ENCODE measurements at regions not wholly inside any gene's neighbourhood (a gene's known extent, or its start where the extent isn't known, plus 50 kb on each side); places are given as distances from the start of the nearest gene placed in this dataset.

GRCh38 chr13:84487752-84488151 is 605.5 kb upstream of the SLITRK1 start:
- no peak overlapping the region for H3K4me3 Mint-ChIP-seq
- ATAC-seq (replicated peaks in 1 of 2), result no peak
- H3K9me3 Mint-ChIP-seq, result no peaks in the 10 kb centered on the region
- no peaks in the 10 kb centered on the region for H3K36me3 Mint-ChIP-seq (ENCODE audit: insufficient read depth in 2 of 2)
- H3K27me3 Mint-ChIP-seq (ENCODE audit: low read depth), result no peaks in the 10 kb centered on the region
- DNase-seq, result no peak
- no peaks in the 10 kb centered on the region for H3K4me1 Mint-ChIP-seq (ENCODE audit: low read depth)
- H3K27ac Mint-ChIP-seq, result no peak overlapping the region

DNA sequence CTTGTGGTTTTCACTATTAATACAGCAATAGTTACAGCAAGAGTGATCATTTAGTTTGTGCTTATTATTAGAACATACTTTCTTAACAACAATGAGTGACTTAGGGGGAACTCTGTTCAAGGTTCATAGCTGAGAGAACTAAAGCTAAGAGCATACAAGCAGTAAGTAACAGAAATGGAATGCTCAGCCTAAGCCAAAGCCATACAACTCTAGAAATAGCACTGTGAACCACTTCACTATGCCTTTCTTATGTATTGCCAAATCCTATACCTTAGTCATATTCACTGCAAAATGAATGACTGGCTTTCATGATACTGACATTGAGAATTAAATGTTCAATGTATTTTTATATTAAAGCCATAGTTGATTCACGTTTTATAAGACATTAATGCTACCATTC is 599.7 kb upstream of the SLITRK1 start:
- peak in 1 of 2 donors; percentile 39 for ATAC-seq (replicated peaks in 1 of 2)
- DNase-seq, result no peak
- Mint-ChIP-seq H3K27me3 (ENCODE audit: low read depth) (no peaks in the 10 kb centered on the region), H3K4me3 (no peak overlapping the region), H3K4me1 (ENCODE audit: low read depth) (no peaks in the 10 kb centered on the region), H3K27ac (no peak overlapping the region), H3K9me3 (peaks cover 0 to 3% of the 10 kb centered on the region in 2 donors), H3K36me3 (ENCODE audit: insufficient read depth in 2 of 2) (no peaks in the 10 kb centered on the region)

DNA sequence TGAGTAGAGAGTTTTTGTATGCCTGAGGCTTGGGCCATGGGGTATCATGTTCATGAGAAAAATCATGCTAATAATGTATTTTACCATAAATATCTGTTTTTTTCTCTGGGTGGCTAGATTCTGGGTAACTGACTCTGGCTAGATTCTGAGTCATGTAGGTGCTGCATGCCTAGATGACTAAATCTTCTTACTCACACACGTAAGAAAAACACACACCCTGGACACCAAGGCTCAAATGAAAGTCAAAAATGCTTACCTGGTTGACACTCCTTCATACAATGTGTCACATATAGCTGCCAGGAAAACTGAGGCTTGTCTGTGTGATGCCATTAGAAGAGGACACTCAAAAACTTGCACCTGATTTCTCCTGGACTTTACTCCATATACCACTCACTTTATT is 597.4 kb upstream of the SLITRK1 start:
- H3K4me1 Mint-ChIP-seq (ENCODE audit: low read depth), result no peaks in the 10 kb centered on the region
- no peak overlapping the region for H3K4me3 Mint-ChIP-seq
- no peaks in the 10 kb centered on the region for H3K27me3 Mint-ChIP-seq (ENCODE audit: low read depth)
- DNase-seq (no peak), ATAC-seq (replicated peaks in 1 of 2) (no peak)
- H3K27ac Mint-ChIP-seq, result no peak overlapping the region
- peaks cover 3 to 5% of the 10 kb centered on the region in 2 donors for H3K9me3 Mint-ChIP-seq
- no peaks in the 10 kb centered on the region for H3K36me3 Mint-ChIP-seq (ENCODE audit: insufficient read depth in 2 of 2)

- H3K4me3 Mint-ChIP-seq, result no peak overlapping the region
- ATAC-seq (replicated peaks in 1 of 2), result no peak
- H3K4me1 Mint-ChIP-seq (ENCODE audit: low read depth), result no peaks in the 10 kb centered on the region
- no peaks in the 10 kb centered on the region for H3K36me3 Mint-ChIP-seq (ENCODE audit: insufficient read depth in 2 of 2)
- no peak for DNase-seq
- H3K27ac Mint-ChIP-seq, result no peak overlapping the region
- H3K9me3 Mint-ChIP-seq, result peaks cover 5 to 7% of the 10 kb centered on the region in 2 donors
- no peaks in the 10 kb centered on the region for H3K27me3 Mint-ChIP-seq (ENCODE audit: low read depth)
These were observed 588.3 kb upstream of the SLITRK1 start for GRCh38 chr13:84470528-84470927.

GRCh38 chr13:84466461-84466860 is 584.2 kb upstream of the SLITRK1 start:
- Mint-ChIP-seq H3K4me3 (no peak overlapping the region), H3K27me3 (ENCODE audit: low read depth) (no peaks in the 10 kb centered on the region), H3K27ac (no peak overlapping the region), H3K4me1 (ENCODE audit: low read depth) (no peaks in the 10 kb centered on the region), H3K9me3 (peaks cover 7% of the 10 kb centered on the region in 2 donors), H3K36me3 (ENCODE audit: insufficient read depth in 2 of 2) (no peaks in the 10 kb centered on the region)
- ATAC-seq (replicated peaks in 1 of 2), result no peak
- DNase-seq, result no peak

- no peak for DNase-seq
- Mint-ChIP-seq H3K9me3 (peaks cover 2 to 5% of the 10 kb centered on the region in 2 donors), H3K4me1 (ENCODE audit: low read depth) (no peaks in the 10 kb centered on the region), H3K36me3 (ENCODE audit: insufficient read depth in 2 of 2) (no peaks in the 10 kb centered on the region), H3K4me3 (no peak overlapping the region), H3K27me3 (ENCODE audit: low read depth) (no peaks in the 10 kb centered on the region), H3K27ac (no peak overlapping the region)
- ATAC-seq (replicated peaks in 1 of 2), result no peak
These were observed 578.7 kb upstream of the SLITRK1 start for GRCh38 chr13:84460989-84461388.

DNA sequence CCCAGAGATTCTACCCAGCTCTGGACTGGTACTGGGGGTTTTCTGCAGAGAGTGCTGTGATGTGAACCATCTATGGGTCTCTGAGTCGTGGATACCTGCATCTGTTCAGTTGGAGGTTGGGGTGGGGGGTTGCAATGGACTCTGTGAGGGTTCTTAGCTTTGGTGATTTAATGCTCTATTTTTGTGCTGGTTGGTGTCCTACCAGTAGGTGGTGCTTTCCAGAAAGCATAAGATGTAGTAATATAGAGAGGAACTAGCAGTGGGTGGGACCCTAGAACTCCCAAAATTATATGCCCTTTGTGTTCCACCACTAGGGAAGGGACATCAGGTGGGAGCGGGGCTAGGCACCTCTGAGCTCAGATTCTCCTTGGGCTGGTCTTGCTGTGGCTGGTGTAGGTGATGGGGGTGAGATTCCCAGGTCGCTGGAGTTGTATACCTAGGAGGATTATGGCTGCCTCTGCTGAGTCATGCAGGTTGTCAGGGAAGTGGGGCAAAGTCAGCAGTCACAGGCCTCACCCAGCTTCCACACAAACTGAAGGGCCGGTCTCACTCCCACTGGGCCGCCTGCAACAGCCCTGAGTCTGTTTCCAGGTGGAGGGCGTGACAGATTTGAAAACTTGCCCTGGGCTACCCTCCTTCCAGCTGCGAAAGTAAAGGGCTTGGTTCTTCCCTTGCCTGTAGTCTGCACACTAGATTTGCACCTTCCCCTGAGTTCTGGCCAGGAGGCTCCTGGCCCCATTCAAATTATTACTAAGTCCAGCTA is 573.0 kb upstream of the SLITRK1 start:
- H3K4me3 Mint-ChIP-seq, result no peak overlapping the region
- DNase-seq (no peak), ATAC-seq (replicated peaks in 1 of 2) (no peak)
- H3K36me3 Mint-ChIP-seq (ENCODE audit: insufficient read depth in 2 of 2), result no peaks in the 10 kb centered on the region
- no peak overlapping the region for H3K27ac Mint-ChIP-seq
- no peaks in the 10 kb centered on the region for H3K4me1 Mint-ChIP-seq (ENCODE audit: low read depth)
- H3K27me3 Mint-ChIP-seq (ENCODE audit: low read depth), result no peaks in the 10 kb centered on the region
- peaks cover 2 to 6% of the 10 kb centered on the region in 2 donors for H3K9me3 Mint-ChIP-seq

GRCh38 chr13:84447640-84447978 is 565.3 kb upstream of the SLITRK1 start:
- DNase-seq (no peak), ATAC-seq (replicated peaks in 1 of 2) (no peak)
- Mint-ChIP-seq H3K36me3 (ENCODE audit: insufficient read depth in 2 of 2) (no peaks in the 10 kb centered on the region), H3K4me3 (no peak overlapping the region), H3K4me1 (ENCODE audit: low read depth) (no peaks in the 10 kb centered on the region), H3K27ac (no peak overlapping the region), H3K9me3 (peaks cover 0 to 4% of the 10 kb centered on the region in 2 donors), H3K27me3 (ENCODE audit: low read depth) (no peaks in the 10 kb centered on the region)

DNA sequence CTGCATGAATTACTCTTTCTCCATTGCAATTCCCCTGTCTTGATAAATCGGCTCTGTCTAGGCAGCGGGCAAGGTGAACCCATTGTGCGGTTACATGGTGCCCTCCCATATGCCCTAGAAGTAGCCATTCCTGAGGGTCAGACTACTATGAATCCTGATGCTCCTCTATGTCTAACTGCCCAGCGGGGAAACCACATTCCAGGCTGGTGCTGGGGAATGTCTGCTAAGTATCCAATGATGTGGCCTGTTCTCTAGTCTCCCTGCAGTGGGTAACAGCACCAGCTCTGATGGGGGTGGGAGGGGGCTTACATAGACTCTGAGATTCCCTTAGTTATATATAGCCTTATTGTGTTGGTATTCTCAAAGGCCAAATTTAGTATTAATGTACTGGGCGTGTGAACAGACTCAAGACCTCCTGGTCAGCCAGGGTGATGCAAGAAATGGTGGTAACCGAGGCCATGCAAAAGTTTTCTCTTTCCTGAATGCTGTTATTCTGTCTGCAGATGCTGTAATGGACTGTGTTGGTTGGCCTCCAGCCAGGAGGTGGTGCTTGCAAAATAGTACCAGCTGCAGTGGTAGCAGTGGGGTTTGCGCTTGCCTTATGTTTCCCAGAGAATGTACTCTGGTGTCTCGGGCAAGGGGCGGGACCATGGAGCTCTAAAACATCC is 564.8 kb upstream of the SLITRK1 start:
- Mint-ChIP-seq H3K9me3 (peaks cover 0 to 2% of the 10 kb centered on the region in 2 donors), H3K36me3 (ENCODE audit: insufficient read depth in 2 of 2) (no peaks in the 10 kb centered on the region), H3K4me3 (no peak overlapping the region), H3K4me1 (ENCODE audit: low read depth) (no peaks in the 10 kb centered on the region), H3K27ac (no peak overlapping the region), H3K27me3 (ENCODE audit: low read depth) (no peaks in the 10 kb centered on the region)
- ATAC-seq (replicated peaks in 1 of 2), result no peak
- no peak for DNase-seq

- no peak for ATAC-seq (replicated peaks in 1 of 2)
- H3K4me3 Mint-ChIP-seq, result no peak overlapping the region
- no peak for DNase-seq
- H3K27ac Mint-ChIP-seq, result no peak overlapping the region
- H3K4me1 Mint-ChIP-seq (ENCODE audit: low read depth), result no peaks in the 10 kb centered on the region
- H3K36me3 Mint-ChIP-seq (ENCODE audit: insufficient read depth in 2 of 2), result no peaks in the 10 kb centered on the region
- no peaks in the 10 kb centered on the region for H3K27me3 Mint-ChIP-seq (ENCODE audit: low read depth)
- H3K9me3 Mint-ChIP-seq, result no peaks in the 10 kb centered on the region
These were observed 563.5 kb upstream of the SLITRK1 start for GRCh38 chr13:84445776-84446175.

GRCh38 chr13:84443463-84443862 is 561.2 kb upstream of the SLITRK1 start:
- no peaks in the 10 kb centered on the region for H3K27me3 Mint-ChIP-seq (ENCODE audit: low read depth)
- DNase-seq (no peak), ATAC-seq (replicated peaks in 1 of 2) (no peak)
- H3K4me1 Mint-ChIP-seq (ENCODE audit: low read depth), result no peaks in the 10 kb centered on the region
- H3K9me3 Mint-ChIP-seq, result peaks cover 0 to 2% of the 10 kb centered on the region in 2 donors
- H3K36me3 Mint-ChIP-seq (ENCODE audit: insufficient read depth in 2 of 2), result no peaks in the 10 kb centered on the region
- no peak overlapping the region for H3K4me3 Mint-ChIP-seq
- no peak overlapping the region for H3K27ac Mint-ChIP-seq

DNA sequence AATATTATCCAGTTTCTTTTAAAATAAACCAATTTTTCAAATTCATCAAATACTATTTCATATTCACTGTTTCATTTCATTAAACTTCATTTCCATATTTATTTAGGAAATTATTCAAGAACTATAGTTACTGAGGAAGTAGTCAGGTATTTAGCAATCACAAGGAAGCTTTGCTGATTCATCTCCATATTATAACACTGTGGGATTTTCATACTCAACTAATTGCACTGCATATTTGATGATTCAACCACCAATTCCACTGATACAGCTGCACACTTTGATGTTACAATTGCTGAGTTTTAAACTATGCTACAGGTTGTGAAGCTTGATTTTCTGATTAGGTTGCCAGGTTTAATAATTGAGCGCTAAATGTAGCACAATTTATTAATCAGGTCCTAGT is 556.8 kb upstream of the SLITRK1 start:
- Mint-ChIP-seq H3K27ac (no peak overlapping the region), H3K36me3 (ENCODE audit: insufficient read depth in 2 of 2) (no peaks in the 10 kb centered on the region), H3K9me3 (peaks cover 0 to 2% of the 10 kb centered on the region in 2 donors), H3K27me3 (ENCODE audit: low read depth) (no peaks in the 10 kb centered on the region), H3K4me3 (no peak overlapping the region), H3K4me1 (ENCODE audit: low read depth) (no peaks in the 10 kb centered on the region)
- no peak for DNase-seq
- no peak for ATAC-seq (replicated peaks in 1 of 2)

GRCh38 chr13:84433024-84433423 is 550.8 kb upstream of the SLITRK1 start:
- ATAC-seq (replicated peaks in 1 of 2) (no peak), DNase-seq (no peak)
- no peaks in the 10 kb centered on the region for H3K27me3 Mint-ChIP-seq (ENCODE audit: low read depth)
- H3K9me3 Mint-ChIP-seq, result no peaks in the 10 kb centered on the region
- H3K4me1 Mint-ChIP-seq (ENCODE audit: low read depth), result no peaks in the 10 kb centered on the region
- H3K4me3 Mint-ChIP-seq, result no peak overlapping the region
- no peaks in the 10 kb centered on the region for H3K36me3 Mint-ChIP-seq (ENCODE audit: insufficient read depth in 2 of 2)
- no peak overlapping the region for H3K27ac Mint-ChIP-seq

DNA sequence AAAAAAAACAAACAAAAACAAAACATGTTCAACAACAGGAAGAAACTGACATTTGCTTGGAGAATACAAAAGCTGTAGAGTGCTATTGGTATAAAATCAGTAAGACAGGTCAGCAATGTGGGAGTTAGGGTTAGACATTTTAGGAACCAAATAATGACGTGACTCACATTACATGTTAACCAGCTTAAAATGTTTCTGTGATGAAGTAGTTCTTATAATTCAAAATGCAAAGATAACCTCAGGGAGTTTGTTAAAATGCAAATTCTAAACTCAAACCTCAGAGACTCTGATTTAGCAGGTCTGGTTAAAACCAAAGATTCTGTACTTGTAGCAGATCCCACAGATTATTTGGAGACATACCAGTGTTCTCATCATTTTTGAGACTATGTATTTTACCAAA is 549.4 kb upstream of the SLITRK1 start:
- Mint-ChIP-seq H3K4me3 (no peak overlapping the region), H3K36me3 (ENCODE audit: insufficient read depth in 2 of 2) (no peaks in the 10 kb centered on the region), H3K9me3 (peaks cover 0 to 2% of the 10 kb centered on the region in 2 donors), H3K4me1 (ENCODE audit: low read depth) (no peaks in the 10 kb centered on the region), H3K27me3 (ENCODE audit: low read depth) (no peaks in the 10 kb centered on the region), H3K27ac (no peak overlapping the region)
- no peak for DNase-seq
- no peak for ATAC-seq (replicated peaks in 1 of 2)
